GM18499 (cell line): ENCODE measurements at regions not wholly inside any gene's neighbourhood (a gene's known extent, or its start where the extent isn't known, plus 50 kb on each side); places are given as distances from the start of the nearest gene placed in this dataset.
"Not testable (repeated sequence)": the region's sequence is repeated elsewhere in the genome, so short reads cannot be mapped to it uniquely, and the experiment has no call there.

Experiments
- ATAC-seq: cut with Tn5 transposase; IDR thresholded peaks from one replicate; pipeline ENCODE4 v1.9.1; 2021; ENCODE audit warnings: moderate number of reproducible peaks; ENCODE audit not compliant: insufficient read depth, unreplicated experiment

- ATAC-seq: no peak
These were observed 54.0 kb downstream of the RFPL4B start for GRCh38 chr6:112401083-112401482.

- ATAC-seq: no peak
These were observed 60.0 kb downstream of the RFPL4B start for GRCh38 chr6:112407101-112407590.

- no peak for ATAC-seq
These were observed 61.4 kb downstream of the RFPL4B start for GRCh38 chr6:112408522-112408921.

- ATAC-seq: no peak
These were observed 62.2 kb downstream of the RFPL4B start for GRCh38 chr6:112409311-112409710.

- no peak for ATAC-seq
These were observed 66.7 kb downstream of the RFPL4B start for GRCh38 chr6:112413780-112414179.

- ATAC-seq: no peak
These were observed 68.2 kb downstream of the RFPL4B start for GRCh38 chr6:112415366-112415765.

- no peak for ATAC-seq
These were observed 69.7 kb downstream of the RFPL4B start for GRCh38 chr6:112416866-112417265.

GRCh38 chr6:112427011-112427410, 79.9 kb downstream of the RFPL4B start:
- not testable (repeated sequence) for ATAC-seq

- no peak for ATAC-seq
These were observed 80.4 kb downstream of the RFPL4B start for GRCh38 chr6:112427499-112427898.

- ATAC-seq: no peak
These were observed 81.3 kb downstream of the RFPL4B start for GRCh38 chr6:112428477-112428876.

GRCh38 chr6:112429226-112429625, 82.1 kb downstream of the RFPL4B start:
- ATAC-seq: no peak

GRCh38 chr6:112431803-112432202, 84.7 kb downstream of the RFPL4B start:
- ATAC-seq: no peak

- no peak for ATAC-seq
These were observed 85.7 kb downstream of the RFPL4B start for GRCh38 chr6:112432853-112433252.

- no peak for ATAC-seq
These were observed 86.3 kb downstream of the RFPL4B start for GRCh38 chr6:112433457-112433856.

GRCh38 chr6:112434896-112435435, 87.8 kb downstream of the RFPL4B start:
- ATAC-seq: no peak

GRCh38 chr6:112437058-112437457, 89.9 kb downstream of the RFPL4B start:
- no peak for ATAC-seq

GRCh38 chr6:112439010-112439409, 91.9 kb downstream of the RFPL4B start:
- ATAC-seq: no peak

GRCh38 chr6:112439432-112439831, 92.3 kb downstream of the RFPL4B start:
- ATAC-seq: no peak

GRCh38 chr6:112441607-112442006, 94.5 kb downstream of the RFPL4B start:
- ATAC-seq: no peak

GRCh38 chr6:112443179-112444065, 96.3 kb downstream of the RFPL4B start:
- no peak for ATAC-seq

- ATAC-seq: not testable (repeated sequence)
These were observed 101.7 kb downstream of the RFPL4B start for GRCh38 chr6:112448786-112449185.

GRCh38 chr6:112450663-112451062, 103.5 kb downstream of the RFPL4B start:
- no peak for ATAC-seq
